Activated T-helper 2 cell treated with anti-CD3 and anti-CD28 coated beads, Interferon-gamma antibody, Interleukin-2, Interleukin-4, amounts not matched to agents 10 μg/mL and 5 μg/mL and 100 μg/mL, durations not matched to agents 14 hours and 24 hours and 36 hours (primary cell): ENCODE measurements at regions not wholly inside any gene's neighbourhood (a gene's known extent, or its start where the extent isn't known, plus 50 kb on each side); places are given as distances from the start of the nearest gene placed in this dataset.

Source experiments
- DNase-seq: peaks from one replicate; pipeline ENCODE4 v3.0.0; 2021; ENCODE audit warnings: low spot score
- H3K27ac Mint-ChIP-seq: one replicate; pipeline ENCODE4 v1.8.0; 2021; ENCODE audit warnings: mixed read lengths
- H3K27me3 Mint-ChIP-seq: one replicate; pipeline ENCODE4 v1.8.0; 2021; ENCODE audit warnings: low read depth, mixed read lengths
- H3K36me3 Mint-ChIP-seq: one replicate; pipeline ENCODE4 v1.8.0; 2021; ENCODE audit warnings: low read depth, mixed read lengths
- H3K4me1 Mint-ChIP-seq: one replicate; pipeline ENCODE4 v1.8.0; 2021; ENCODE audit warnings: low read depth, mixed read lengths
- H3K4me3 Mint-ChIP-seq: one replicate; pipeline ENCODE4 v1.8.0; 2021; ENCODE audit warnings: low read depth, mild to moderate bottlenecking, moderate library complexity, mixed read lengths
- H3K9me3 Mint-ChIP-seq: one replicate; pipeline ENCODE4 v1.8.0; 2021; ENCODE audit warnings: mixed read lengths
- intact Hi-C: fragments of 100-400 bp; cut with micrococcal nuclease; formaldehyde crosslinking; loops from one replicate; pipeline ENCODE4 v1.15.1; 2023

DNA sequence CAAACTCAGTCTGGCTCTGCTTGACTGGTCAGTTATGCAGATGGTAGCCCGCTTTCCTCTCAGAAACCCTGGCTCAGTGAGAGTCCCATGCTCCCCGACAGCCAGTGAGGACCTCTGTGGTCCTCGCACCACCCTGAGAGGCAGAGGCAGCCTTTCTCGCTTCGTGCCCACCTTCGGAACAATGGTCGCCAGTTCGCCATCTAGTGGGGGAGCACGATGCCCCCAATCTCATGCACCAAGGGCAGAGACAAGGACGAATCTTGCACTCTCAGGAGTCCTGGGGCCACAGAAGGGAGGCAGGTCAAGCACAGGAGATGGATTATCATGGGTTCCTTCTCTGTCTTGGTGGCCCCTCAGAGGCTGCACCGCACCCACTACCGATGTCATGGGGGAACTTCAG is 75.2 kb downstream of the RHCG start:
- Mint-ChIP-seq H3K27me3 (peaks cover 44% of the 10 kb centered on the region), H3K4me3 (no peak overlapping the region), H3K9me3 (no peaks in the 10 kb centered on the region), H3K4me1 (no peaks in the 10 kb centered on the region), H3K36me3 (no peaks in the 10 kb centered on the region), H3K27ac (no peak overlapping the region)
- intact Hi-C loops, result no loop called here
- DNase-seq, result no peak

DNA sequence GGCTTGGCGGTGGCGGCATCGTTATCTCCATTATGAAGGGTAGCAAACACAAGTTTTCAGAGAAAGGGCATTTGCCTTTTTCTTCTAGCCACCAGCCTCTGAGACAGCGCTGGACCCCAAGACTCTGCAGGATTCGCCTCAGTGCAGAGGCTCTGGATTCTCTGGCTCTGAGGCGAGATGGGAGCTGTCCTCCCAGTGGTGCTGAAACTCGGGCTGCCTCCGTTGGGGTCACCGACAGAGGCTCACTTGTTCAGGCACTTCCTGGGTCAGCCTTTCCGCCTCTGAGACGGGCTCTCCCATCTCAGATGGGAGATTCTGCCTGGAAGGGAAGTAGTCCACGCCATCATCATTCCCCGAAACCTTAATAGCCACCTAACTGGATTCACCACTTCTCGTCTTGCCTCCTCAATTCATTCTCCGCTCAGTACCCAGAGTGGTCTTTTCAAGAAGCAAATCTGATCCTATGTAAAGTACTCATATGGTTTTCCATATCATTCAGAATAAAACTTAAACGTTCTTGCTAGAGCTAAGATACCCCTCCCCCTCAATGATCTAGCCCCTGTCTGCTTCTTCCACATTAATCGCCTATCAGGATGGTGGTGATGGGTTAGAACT is 76.9 kb downstream of the RHCG start:
- Mint-ChIP-seq H3K4me3 (no peak overlapping the region), H3K27me3 (peaks cover 54% of the 10 kb centered on the region), H3K4me1 (peaks cover 2% of the 10 kb centered on the region), H3K9me3 (no peaks in the 10 kb centered on the region), H3K36me3 (no peaks in the 10 kb centered on the region), H3K27ac (no peak overlapping the region)
- no peak for DNase-seq
- intact Hi-C loops, result no loop called here

DNA sequence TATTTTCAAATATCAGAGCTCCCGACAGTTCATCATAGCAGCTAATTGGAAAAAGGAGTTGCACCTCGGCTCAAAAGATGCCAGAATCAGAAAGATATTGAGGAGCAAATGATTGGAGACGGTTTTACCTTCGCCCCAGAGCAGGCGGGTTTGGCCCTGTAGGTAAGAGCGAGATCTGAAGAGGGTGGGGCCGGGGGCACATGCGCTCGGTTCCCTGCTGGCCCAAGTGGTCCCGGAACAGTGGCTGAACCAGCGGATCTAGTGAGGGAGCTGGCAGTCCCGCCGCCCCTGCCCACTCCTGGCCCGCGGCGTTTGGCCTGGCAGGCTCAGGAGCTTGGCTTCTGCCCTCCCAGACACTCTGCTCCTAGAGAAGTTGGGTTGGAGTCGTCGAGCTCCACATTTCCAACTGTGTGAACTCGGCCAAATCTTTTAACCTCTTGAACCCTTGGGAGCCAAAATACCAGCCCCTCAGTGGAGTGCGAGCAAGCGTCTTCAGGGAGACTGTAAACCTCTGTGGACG is 79.1 kb downstream of the RHCG start:
- H3K9me3 Mint-ChIP-seq, result no peaks in the 10 kb centered on the region
- DNase-seq, result no peak
- peaks cover 67% of the 10 kb centered on the region for H3K27me3 Mint-ChIP-seq
- no peak overlapping the region for H3K27ac Mint-ChIP-seq
- intact Hi-C loops, result no loop called here
- H3K36me3 Mint-ChIP-seq, result no peaks in the 10 kb centered on the region
- no peak overlapping the region for H3K4me3 Mint-ChIP-seq
- peaks cover 3% of the 10 kb centered on the region for H3K4me1 Mint-ChIP-seq

DNA sequence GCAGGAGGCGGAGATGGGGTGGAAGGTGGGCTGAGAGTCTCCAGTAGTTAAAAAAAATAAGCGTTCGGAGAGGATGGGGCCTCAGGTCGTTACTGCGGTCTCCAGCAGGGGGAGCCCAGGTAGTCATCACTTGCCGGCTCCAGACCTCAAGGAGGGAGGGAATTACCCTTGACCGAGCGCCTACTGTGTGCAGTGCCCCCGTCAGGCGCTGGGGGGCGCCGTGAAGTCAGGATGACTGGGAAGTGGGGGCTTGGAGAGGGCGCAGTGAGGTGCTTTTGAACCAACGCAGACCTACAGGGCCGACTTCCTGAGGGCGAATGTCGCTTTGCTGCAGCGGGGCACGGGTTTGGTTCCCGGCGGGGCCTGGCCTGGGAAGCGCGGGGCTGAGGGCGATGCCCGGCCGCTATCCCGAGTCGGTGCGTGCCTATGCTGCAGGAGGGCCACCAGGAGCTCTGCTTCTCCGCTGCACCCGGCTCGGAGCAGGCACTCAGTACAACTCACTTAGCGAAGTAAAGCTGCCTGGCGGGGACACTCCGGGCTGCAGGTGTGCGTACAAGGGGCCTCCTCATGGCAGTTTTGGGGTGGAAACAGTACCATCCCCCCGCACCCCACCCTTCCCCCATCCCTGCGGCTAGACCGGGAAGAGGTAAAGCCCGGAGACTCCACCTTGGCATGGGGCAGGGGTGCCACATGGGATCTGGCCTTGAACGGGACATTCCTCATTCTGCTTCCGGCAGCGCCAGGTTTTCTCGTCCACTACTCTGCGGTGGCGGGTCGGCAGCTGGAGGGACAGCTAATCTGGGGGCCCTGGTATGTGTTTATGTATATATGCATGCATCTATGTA is 79.8 kb downstream of the RHCG start:
- intact Hi-C loops, result loop anchor here (1.0 kb wide), 1 partner anchor 14 kb away; no protein-coding TSS in a partner anchor
- H3K27ac Mint-ChIP-seq, result no peak overlapping the region
- H3K9me3 Mint-ChIP-seq, result no peaks in the 10 kb centered on the region
- peaks cover 70% of the 10 kb centered on the region for H3K27me3 Mint-ChIP-seq
- H3K4me1 Mint-ChIP-seq, result peaks cover 6% of the 10 kb centered on the region
- peak; percentile 68 for DNase-seq
- H3K4me3 Mint-ChIP-seq, result no peak overlapping the region
- H3K36me3 Mint-ChIP-seq, result no peaks in the 10 kb centered on the region

DNA sequence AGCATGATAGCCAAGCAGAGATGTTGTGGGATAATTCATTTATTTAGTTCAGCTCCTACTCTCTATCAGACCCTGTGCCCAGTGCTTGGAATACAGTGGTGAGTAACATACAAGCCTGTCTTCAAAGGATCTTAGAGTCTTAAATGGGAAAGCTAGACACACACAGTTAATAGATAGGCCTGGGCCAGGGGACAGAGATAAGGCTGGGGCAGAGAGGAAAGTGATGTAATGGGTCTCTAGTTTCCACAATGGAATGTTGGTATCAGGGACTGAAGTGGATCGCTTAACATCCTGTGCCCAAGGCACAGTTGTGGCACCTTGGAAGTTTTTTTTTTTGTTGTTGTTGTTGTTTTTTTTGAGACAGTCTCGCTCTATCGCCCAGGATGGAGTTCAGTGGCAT is 79.9 kb upstream of the POLG start:
- no peaks in the 10 kb centered on the region for H3K9me3 Mint-ChIP-seq

DNA sequence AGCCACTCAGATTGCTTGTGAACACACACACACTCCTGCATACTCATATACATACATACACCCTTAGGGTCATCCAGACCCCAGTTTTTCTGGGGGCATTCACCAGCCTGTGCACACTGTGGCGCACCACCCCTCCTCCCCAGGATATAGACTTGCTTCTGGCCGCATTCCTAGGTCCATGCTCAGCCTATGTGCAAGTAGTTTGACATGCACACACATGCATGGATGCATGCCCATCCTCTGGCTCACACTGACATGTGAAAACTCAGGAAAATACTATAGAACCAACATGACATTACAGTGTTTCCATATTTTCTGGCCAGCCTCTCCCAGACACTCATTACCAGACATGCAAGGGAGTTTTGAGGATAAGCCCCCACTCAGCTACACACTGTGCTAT is 79.3 kb upstream of the POLG start:
- Mint-ChIP-seq H3K4me1 (peaks cover 15% of the 10 kb centered on the region), H3K27me3 (peaks cover 83% of the 10 kb centered on the region), H3K27ac (no peak overlapping the region), H3K9me3 (no peaks in the 10 kb centered on the region), H3K36me3 (no peaks in the 10 kb centered on the region), H3K4me3 (no peak overlapping the region)
- intact Hi-C loops, result no loop called here
- no peak for DNase-seq

More for the DNA sequence above, 79.9 kb upstream of the POLG start:
- H3K36me3 Mint-ChIP-seq, result no peaks in the 10 kb centered on the region
- H3K27ac Mint-ChIP-seq, result no peak overlapping the region
- no peak for DNase-seq
- peaks cover 79% of the 10 kb centered on the region for H3K27me3 Mint-ChIP-seq
- H3K4me3 Mint-ChIP-seq, result no peak overlapping the region
- H3K4me1 Mint-ChIP-seq, result peaks cover 9% of the 10 kb centered on the region
- intact Hi-C loops, result no loop called here

DNA sequence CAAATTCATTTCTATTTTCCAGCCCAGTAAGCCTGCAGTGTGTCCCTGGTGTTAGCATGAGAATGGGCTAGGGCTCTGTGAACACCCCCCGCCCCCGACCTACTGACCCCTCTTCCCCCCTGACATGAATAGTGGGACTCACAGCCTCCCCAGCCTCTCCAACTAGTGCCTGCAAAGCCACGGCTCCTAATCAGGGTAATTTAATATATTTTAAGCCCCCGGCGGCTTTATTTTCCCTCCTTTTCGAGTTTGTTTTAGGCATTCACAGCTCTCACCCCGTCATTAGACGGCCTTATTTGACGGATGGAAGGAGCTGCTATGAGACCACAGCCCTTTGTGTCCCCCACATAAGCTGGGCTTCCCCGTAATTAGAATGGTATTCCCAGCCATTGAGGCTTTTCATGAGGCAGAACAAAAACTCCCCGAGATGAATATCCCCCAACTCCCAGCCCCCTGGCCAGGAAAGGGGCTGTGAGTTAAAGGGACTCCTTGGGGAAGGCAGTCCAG is 78.3 kb upstream of the POLG start:
- Mint-ChIP-seq H3K4me3 (no peak overlapping the region), H3K27me3 (peaks cover 86% of the 10 kb centered on the region), H3K9me3 (no peaks in the 10 kb centered on the region), H3K4me1 (peaks cover 24% of the 10 kb centered on the region), H3K27ac (no peak overlapping the region), H3K36me3 (no peaks in the 10 kb centered on the region)
- intact Hi-C loops, result no loop called here
- no peak for DNase-seq

DNA sequence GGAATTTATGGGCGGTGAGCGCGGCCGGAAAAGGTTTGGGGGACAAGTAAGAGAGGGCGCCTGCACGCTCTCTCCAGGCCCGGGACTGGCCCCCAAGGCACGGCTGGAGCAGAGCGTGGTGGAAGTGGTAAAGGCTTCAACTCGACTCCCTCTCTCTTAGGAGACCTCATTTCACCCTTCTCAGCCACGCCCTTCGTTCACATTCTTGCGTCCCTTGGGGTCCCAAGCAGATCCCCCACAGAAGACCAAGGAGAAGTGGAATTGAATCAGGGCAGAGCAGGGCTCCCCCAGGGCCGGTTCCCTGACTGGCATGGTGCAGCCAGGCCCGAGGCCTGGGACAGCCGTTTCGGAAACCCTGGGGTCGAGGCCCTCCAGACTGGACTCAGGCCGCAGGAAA is 75.4 kb upstream of the POLG start:
- Mint-ChIP-seq H3K9me3 (no peaks in the 10 kb centered on the region), H3K27me3 (peaks cover 89% of the 10 kb centered on the region), H3K4me1 (peaks cover 29% of the 10 kb centered on the region), H3K36me3 (no peaks in the 10 kb centered on the region), H3K27ac (no peak overlapping the region), H3K4me3 (no peak overlapping the region)
- intact Hi-C loops, result no loop called here
- no peak for DNase-seq

DNA sequence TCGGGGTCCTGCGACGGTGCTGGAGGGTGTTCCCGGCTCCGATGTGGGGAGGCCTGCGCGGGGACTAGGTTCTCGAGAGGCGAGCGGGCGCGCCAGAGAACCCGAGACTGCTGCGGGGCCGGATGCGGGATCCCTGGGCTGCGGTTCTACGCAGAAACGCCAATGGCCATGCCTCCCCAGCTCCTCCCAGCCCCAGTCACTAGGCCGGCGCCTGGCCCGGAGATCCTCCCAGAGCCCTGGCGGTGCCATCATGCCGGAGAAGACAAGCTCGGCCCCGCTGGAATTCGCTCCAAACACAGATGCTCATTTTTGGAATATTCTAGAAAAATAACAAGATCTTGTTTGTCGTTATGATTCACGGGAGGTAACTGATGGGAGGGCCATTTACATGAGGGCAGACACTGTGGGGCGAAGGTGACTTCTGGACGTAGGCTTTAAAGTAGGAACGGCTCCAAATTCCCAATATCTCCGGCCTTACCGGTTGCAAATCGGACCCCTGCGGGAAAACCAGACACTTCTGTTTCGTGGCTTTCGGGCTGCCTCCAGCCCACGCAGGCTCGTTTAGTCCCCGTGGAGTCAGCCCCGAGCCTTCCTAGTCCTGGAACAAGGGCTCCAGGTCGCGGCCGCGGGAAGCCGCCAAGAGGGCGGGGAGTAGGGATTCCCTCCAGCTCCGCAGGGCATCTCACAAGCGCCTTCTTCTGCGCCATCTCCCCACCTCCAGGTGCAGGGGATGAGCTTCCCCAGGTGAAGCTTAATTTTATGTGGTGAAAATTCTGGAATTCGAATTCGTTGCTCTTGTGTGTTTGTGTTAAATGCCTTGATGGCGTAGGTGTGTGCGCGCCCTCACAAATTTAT is 74.8 kb upstream of the POLG start:
- no peak overlapping the region for H3K27ac Mint-ChIP-seq
- H3K27me3 Mint-ChIP-seq, result peaks cover 90% of the 10 kb centered on the region
- peak overlapping the region; percentile 82 for H3K4me3 Mint-ChIP-seq
- no peak for DNase-seq
- H3K4me1 Mint-ChIP-seq, result peaks cover 29% of the 10 kb centered on the region
- no peaks in the 10 kb centered on the region for H3K9me3 Mint-ChIP-seq
- no peaks in the 10 kb centered on the region for H3K36me3 Mint-ChIP-seq
- intact Hi-C loops, result no loop called here

DNA sequence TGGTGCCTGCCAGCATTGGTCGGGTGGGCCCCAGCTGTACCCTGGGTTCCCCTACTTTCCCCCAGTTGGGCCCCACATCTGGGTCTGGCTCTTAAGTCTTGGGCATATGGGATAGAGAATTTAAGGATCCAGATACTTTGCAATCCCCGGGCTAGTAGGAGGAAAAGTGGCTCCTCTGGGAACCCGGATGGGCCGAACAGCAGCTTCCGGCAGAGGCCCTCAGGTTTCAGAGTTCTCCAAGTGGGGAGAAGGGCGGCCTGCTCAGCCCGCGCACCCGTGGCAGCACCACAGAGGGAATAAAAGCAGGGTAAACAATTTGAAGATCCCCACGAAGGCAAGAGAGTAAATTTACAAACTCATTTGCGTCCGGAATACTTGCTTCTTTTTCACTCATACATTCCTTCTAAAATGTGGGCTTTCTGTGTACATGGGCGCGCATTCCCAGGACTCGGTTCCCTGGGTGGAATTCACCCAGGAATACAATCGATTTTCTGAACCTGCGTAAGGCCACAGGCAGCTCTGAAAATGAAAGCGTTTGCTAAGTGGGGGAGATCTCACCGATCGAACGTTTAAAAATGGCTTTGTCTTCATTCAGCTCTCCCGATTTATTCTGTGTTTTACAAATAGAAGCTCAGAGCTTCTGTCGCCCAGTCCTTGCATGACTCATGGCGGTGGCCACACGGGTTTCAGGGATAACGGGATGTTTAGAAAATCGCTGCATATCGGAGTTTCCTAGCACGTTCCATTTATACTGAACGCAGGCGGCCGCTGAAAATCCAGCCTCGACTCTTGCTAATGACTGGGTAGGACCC is 74.0 kb upstream of the POLG start:
- Mint-ChIP-seq H3K27ac (peak overlapping the region; percentile 62), H3K4me3 (peak overlapping the region; percentile 82), H3K4me1 (peaks cover 29% of the 10 kb centered on the region), H3K36me3 (no peaks in the 10 kb centered on the region), H3K27me3 (peaks cover 90% of the 10 kb centered on the region), H3K9me3 (no peaks in the 10 kb centered on the region)
- no peak for DNase-seq
- intact Hi-C loops, result loop anchor here (1.0 kb wide), 1 partner anchor 38 kb away; no protein-coding TSS in a partner anchor

DNA sequence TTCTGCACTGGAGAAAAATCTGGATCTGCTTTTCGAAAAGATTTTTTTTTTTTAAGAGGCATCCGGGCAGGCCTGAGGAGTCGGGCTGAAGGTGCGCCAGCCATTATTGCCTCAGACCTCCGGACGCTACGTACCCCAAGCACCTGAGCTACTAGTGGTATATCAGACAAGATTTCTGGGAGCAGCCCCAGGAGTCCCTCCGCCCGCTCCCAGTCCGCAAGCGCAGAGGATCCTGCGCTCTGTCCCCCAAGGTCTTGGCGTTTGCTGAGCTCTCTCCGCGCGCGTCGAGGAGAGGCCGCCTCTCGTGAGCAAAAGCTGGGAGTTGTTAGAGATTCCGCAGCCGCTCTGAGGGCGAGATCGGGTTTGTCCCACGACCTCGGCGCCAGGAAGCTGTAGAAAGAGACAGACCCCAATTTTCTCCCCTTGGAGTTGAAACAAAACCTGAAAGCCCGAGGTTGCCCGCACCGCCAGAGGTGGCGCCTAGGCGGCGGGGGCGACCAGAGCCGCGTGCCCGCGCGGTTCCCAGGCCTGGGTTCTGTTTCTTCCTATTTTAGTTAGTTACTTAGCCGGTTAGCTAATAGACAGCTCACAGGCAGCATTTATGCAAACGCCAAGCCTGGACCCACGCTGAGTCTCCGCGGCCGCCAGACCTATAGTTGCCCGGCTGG is 72.5 kb upstream of the POLG start:
- Mint-ChIP-seq H3K36me3 (no peaks in the 10 kb centered on the region), H3K27ac (no peak overlapping the region), H3K9me3 (no peaks in the 10 kb centered on the region), H3K4me1 (peaks cover 30% of the 10 kb centered on the region), H3K27me3 (peaks cover 89% of the 10 kb centered on the region), H3K4me3 (no peak overlapping the region)
- intact Hi-C loops, result no loop called here
- no peak for DNase-seq
